C4-2B (cell line): ENCODE measurements at regions not wholly inside any gene's neighbourhood (a gene's known extent, or its start where the extent isn't known, plus 50 kb on each side); places are given as distances from the start of the nearest gene placed in this dataset.

Experiments used
- H3K27ac ChIP-seq: fragments of 450-650 bp; 2 replicates; pipeline ENCODE4 v1.5.1; 2017
- CTCF ChIP-seq: fragments of 450-650 bp; conservative IDR thresholded peaks from 2 replicates; pipeline ENCODE4 v1.5.1; 2017; ENCODE audit warnings: mild to moderate bottlenecking
- ZFX ChIP-seq: fragments of 450-650 bp; IDR thresholded peaks from 2 replicates; pipeline ENCODE4 v1.6.1; 2017

GRCh38 chr18:56545464-56545863 lies 92.9 kb downstream of the TXNL1 start:
- H3K27ac ChIP-seq: no peak overlapping the region
- TF ChIP-seq ZFX (no peak), CTCF (no peak)

- no peak for TF ChIP-seq ZFX
Measured at GRCh38 chr18:56542476-56542875, 95.9 kb downstream of the TXNL1 start.

GRCh38 chr18:56541793-56542192 lies 96.6 kb downstream of the TXNL1 start:
- H3K27ac ChIP-seq: no peak overlapping the region
- no peak for TF ChIP-seq ZFX
- TF ChIP-seq CTCF: no peak

More at GRCh38 chr18:56542476-56542875, 95.9 kb downstream of the TXNL1 start:
- H3K27ac ChIP-seq: no peak overlapping the region

- H3K27ac ChIP-seq: no peak overlapping the region
Measured at GRCh38 chr18:56541340-56541739, 97.1 kb downstream of the TXNL1 start.

GRCh38 chr18:56538746-56539145 lies 99.6 kb downstream of the TXNL1 start:
- TF ChIP-seq CTCF (no peak), ZFX (no peak)
- H3K27ac ChIP-seq: no peak overlapping the region

More at GRCh38 chr18:56541340-56541739, 97.1 kb downstream of the TXNL1 start:
- no peak for TF ChIP-seq CTCF
- TF ChIP-seq ZFX: no peak

- no peak for TF ChIP-seq ZFX
- no peak for TF ChIP-seq CTCF
- no peak overlapping the region for H3K27ac ChIP-seq
Measured at GRCh38 chr18:56532176-56532840, 106.1 kb downstream of the TXNL1 start.

GRCh38 chr18:56522816-56523215 lies 115.6 kb downstream of the TXNL1 start:
- TF ChIP-seq CTCF: no peak
- TF ChIP-seq ZFX: no peak
- H3K27ac ChIP-seq: no peak overlapping the region

GRCh38 chr18:56521263-56521662 lies 117.1 kb downstream of the TXNL1 start:
- H3K27ac ChIP-seq: no peak overlapping the region
- TF ChIP-seq CTCF (no peak), ZFX (no peak)
